GM19467 (cell line): ENCODE measurements at regions not wholly inside any gene's neighbourhood (a gene's known extent, or its start where the extent isn't known, plus 50 kb on each side); places are given as distances from the start of the nearest gene placed in this dataset.

ENCODE experiments used
- ATAC-seq: cut with Tn5 transposase; IDR thresholded peaks from one replicate; pipeline ENCODE4 v1.9.1; 2021; ENCODE audit warnings: mild to moderate bottlenecking, moderate library complexity; ENCODE audit not compliant: unreplicated experiment

GRCh38 chr3:59653405-59654122, 603.7 kb upstream of the CFAP20DC start:
- no peak for ATAC-seq

- no peak for ATAC-seq
Observed at GRCh38 chr3:59644479-59645402, 594.9 kb upstream of the CFAP20DC start.

GRCh38 chr3:59641169-59641899, 591.5 kb upstream of the CFAP20DC start:
- ATAC-seq = no peak

GRCh38 chr3:59632760-59633573, 583.1 kb upstream of the CFAP20DC start:
- ATAC-seq = no peak

GRCh38 chr3:59631482-59631881, 581.7 kb upstream of the CFAP20DC start:
- ATAC-seq = no peak

GRCh38 chr3:59621037-59621436, 571.2 kb upstream of the CFAP20DC start:
- no peak for ATAC-seq

- ATAC-seq = no peak
Observed at GRCh38 chr3:59620325-59620724, 570.5 kb upstream of the CFAP20DC start.

- no peak for ATAC-seq
Observed at GRCh38 chr3:59612444-59612715, 562.6 kb upstream of the CFAP20DC start.

GRCh38 chr3:59611649-59612443, 562.0 kb upstream of the CFAP20DC start:
- ATAC-seq = no peak

- ATAC-seq = no peak
Observed at GRCh38 chr3:59609657-59610348, 560.0 kb upstream of the CFAP20DC start.

- no peak for ATAC-seq
Observed at GRCh38 chr3:59608356-59608755, 558.5 kb upstream of the CFAP20DC start.

- ATAC-seq = no peak
Observed at GRCh38 chr3:59607656-59608055, 557.8 kb upstream of the CFAP20DC start.

GRCh38 chr3:59606638-59607266, 556.9 kb upstream of the CFAP20DC start:
- no peak for ATAC-seq

- ATAC-seq = no peak
Observed at GRCh38 chr3:59605944-59606534, 556.2 kb upstream of the CFAP20DC start.

- no peak for ATAC-seq
Observed at GRCh38 chr3:59605318-59605717, 555.5 kb upstream of the CFAP20DC start.

- ATAC-seq = no peak
Observed at GRCh38 chr3:59601486-59601885, 551.7 kb upstream of the CFAP20DC start.

- no peak for ATAC-seq
Observed at GRCh38 chr3:59600631-59601030, 550.8 kb upstream of the CFAP20DC start.

- no peak for ATAC-seq
Observed at GRCh38 chr3:59596741-59597140, 546.9 kb upstream of the CFAP20DC start.

GRCh38 chr3:59595830-59596229, 546.0 kb upstream of the CFAP20DC start:
- ATAC-seq = no peak
